LHCN-M2 (cell line): ENCODE measurements at regions not wholly inside any gene's neighbourhood (a gene's known extent, or its start where the extent isn't known, plus 50 kb on each side); places are given as distances from the start of the nearest gene placed in this dataset.

Experiments
- DNase-seq: peaks from one replicate; pipeline ENCODE4 v3.0.0-alpha.2; 2012; ENCODE audit warnings: low read depth

DNA sequence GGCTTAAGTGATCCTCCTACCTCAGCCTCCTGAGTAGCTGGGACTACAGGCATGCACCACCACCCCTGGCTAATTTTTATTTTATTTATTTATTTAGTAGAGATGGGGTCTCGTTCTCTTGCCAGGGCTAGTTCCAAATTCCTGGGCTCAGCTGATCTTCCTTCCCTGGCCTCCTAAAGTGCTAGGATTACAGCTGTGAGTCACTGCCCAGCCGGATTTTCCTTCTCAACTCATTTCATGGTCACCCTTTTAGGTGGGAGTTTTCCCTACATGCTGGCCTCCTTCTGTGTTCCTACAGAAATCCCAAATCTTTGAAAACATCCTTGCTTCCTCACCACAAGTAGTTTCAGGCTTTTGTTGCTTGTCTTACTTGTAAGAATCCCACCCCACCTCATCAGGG lies 102.1 kb upstream of the SIAH1 start:
- DNase-seq: no peak

DNA sequence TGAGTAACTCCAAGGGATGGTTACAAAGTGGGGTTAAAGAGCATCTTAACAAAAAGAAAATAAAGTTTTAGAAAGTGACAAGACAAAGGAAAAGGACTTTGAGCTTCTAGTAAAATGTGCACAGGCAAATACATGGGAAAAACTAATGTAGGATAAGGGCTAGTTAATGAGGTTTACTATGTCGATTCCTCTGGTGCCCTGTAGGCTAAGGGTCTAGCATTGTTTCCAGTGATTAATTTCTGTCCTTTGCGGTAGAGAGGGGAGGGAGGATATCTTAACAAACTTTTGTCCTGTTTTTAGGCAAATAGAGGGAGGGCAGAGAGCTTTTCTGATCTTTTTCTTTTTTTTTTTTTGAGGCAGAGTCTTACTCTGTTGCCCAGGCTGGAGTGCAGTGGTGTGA lies 96.6 kb upstream of the SIAH1 start:
- DNase-seq: peak; percentile 7

DNA sequence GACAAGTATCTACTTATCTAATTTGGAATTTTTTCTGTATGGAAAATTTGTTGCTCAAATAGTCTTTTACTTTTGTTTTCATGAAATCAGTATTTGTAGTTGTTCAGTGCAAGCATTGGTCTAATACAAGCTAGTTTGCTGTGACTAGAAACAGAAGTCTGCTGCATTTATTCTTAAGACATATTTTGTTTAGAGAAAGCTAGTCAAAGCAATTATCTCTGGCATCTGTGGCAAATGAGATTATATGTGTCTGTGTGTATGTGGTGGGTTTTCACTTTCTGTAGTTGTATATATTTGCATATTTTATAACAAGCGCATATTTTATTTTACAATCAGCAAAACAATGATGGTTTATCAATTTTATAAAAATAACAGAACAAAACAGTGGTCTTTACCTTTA lies 96.0 kb upstream of the SIAH1 start:
- DNase-seq: no peak

DNA sequence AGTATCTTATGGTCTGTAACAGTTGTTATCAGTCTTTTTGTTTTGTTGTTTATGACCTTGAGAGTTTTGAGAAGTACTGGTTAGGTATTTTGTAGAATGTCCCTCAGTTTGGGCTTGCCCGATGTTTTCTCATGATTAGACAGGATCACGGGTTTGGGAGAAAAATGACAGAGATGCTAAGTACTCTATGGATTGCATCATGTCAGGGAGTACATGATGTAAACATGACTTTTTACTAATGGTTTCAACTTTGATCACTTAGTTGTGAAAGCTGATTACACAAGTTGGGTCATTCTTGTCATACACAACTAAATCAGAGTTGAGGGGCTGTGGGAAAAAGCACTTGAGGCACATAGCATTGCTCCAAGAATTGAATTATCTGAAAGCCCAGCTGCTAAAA lies 94.7 kb upstream of the SIAH1 start:
- no peak for DNase-seq

DNA sequence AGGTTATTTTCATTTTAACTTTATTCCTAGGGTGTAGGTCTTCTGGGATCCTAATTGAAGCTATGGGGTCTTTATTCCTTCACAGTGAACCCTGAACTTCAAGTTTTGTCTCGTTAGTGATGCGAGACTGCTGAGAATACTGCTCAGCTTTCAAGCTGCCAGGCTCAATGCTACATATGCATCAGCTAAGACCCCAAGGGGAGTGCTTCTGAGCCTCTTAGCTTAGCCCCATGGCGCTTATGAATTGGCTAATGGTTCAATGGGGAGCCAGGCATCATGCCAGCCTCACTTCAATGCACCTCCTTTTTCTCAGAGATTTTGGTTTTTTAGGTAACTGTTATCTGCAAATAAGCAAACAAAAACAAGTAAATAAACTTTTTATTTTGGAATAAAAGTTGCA lies 94.1 kb upstream of the SIAH1 start:
- DNase-seq: no peak

DNA sequence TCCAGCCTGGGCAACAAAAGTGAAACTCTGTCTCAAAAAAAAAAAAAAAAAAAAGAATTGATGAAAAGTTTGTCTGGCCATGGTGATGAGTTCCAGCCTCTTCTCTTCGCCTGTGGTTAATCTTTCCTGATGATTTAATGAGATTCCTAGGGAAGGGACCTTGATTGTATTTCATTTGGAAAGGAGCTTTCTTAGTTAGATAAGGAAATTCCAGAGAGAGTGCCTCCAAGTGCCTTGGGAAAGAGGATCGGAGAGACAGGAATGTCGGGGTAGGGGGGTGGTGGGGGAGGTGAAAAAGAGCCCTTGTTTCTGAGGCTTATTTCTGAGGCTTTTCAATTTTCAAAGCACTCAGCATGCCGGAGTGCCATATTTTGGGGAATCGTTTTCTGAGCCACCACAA lies 93.2 kb upstream of the SIAH1 start:
- DNase-seq: no peak

DNA sequence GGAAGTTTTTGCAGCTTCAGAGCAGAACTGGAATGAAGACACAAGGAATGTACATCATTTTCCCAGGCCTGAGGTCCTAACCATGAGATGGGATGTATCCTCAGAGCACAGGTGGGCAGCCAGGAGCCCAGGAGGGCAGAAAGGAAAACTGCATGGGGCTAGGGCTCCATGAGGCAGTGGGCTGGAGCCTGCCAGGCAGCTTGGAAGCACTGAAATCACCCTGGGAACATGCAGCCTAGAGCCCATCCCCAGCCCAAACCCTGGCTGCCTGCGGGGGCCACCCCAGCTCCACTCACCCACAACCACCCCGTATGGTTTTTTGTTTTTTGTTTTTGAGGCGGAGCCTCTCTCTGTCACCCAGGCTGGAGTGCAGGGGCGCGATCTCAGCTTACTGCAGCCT lies 86.2 kb upstream of the SIAH1 start:
- DNase-seq: no peak

DNA sequence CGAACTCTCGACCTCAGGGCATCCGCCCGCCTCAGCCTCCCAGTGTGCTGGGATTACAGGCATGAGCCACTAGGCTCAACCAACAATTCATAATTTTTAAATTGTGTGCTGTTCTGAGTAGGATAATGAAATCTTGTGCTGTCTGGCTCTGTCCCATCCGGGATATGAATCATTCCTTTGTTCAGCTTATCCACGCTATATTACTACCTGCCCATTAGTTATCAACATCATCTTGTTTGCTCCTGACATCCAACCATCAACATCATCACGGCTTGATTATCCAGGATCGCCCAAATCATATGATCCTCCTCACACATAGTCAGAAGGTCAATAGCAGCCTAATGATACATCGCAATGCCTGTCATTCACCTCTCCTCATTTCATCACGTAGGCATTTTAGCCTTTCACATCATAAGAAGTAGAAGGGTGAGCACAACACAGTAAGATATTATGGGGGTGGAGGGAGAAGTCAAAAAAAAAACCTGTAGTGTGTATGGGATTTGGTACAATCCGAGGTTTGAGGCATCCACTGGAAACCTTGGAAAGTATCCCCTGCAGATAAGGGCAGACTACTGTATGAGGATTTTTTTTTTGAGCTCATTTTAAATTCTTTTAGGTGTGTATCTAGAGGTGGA lies 77.0 kb upstream of the SIAH1 start:
- DNase-seq: no peak

DNA sequence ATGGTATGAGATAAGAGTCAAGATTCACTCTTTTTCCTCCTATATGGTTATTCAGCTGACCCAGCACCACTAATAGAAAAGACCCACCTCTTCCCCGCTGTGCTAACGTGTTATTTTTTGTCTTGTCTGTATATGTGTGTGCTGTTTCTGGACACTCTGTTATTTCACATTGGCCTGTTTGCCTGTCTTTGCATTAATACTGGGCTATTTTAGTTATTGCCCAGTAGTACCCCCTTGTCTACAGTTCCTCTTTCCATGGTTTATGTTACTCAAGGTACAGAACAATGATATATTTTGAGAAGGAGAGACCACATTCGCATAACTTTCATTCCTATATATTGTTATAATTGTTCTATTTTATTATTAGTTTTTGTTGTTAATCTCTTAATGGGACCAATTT lies 74.0 kb upstream of the SIAH1 start:
- no peak for DNase-seq

DNA sequence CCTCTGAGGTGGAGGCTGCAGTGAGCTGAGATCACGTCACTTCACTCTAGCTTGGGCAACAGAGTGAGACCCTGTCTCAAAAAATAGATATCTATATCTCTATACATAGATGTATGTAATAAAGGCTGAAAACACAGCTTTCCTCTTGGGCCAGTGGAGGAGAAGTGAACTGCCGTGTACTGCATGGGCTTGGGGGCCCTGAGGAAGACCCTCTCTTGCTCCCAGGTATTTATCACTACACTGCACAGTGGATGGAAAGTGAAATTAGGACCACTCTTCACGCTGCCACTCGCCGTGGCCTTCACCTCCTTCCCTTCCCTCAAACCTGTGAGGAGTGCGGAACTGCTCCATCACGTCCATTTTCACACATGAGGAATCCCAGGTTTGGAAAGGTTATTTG lies 68.8 kb upstream of the SIAH1 start:
- DNase-seq: no peak

DNA sequence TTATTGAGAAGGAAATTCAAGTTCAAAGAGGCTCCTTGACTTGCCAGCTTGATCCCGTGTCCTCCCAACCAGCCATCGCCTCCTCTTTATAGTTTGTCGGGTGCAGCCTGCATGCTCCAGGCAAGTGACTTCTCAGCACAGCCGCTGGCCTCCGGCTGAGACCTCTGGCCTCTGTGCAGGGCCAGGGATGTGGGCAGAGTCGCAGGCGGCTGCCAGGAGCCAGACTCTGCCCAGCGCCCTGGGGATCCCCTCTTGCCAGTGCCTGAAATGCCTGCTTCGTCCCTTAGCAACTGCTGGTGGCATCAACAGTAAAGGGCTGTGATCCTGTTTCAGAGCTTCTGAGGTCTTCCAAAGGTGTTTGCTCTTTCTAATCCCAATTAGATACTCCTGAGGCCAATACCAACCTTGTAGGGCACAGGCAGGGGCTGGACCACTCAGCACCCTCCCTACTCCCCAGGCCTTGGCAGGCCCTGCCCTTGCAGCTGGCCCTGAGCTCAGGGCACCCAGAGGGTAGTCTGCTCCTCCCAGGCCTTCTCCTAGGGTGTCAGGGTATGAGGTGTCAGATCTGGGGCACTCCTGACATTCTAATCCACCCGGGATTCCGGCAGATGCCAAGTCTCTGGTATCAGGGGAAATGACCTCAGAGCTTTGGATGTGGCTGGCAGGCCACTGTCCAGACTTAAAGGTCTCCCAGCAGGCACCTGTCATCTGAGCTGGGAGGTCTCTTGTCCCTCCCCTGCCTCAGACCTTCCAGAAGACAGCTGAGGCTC lies 68.0 kb upstream of the SIAH1 start:
- peak; percentile 16 for DNase-seq

DNA sequence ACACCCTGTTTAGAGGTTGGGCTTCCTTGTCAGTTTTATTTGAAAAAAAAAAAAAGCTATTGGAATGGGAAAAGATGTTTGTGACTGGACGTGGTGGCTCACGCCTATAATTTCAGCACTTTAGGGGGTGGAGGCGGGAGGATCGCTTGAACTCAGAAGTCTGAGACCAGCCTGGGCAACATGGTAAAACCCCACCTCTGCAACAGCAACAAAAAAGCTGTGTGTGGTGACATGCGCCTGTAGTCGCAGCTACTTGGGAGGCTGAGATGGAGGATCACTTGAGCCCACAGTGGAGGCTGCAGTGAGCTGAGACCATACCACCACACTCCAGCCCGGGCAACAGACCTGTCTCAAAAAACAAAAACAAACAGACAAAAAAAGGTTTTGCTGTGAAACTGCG lies 66.1 kb upstream of the SIAH1 start:
- no peak for DNase-seq

DNA sequence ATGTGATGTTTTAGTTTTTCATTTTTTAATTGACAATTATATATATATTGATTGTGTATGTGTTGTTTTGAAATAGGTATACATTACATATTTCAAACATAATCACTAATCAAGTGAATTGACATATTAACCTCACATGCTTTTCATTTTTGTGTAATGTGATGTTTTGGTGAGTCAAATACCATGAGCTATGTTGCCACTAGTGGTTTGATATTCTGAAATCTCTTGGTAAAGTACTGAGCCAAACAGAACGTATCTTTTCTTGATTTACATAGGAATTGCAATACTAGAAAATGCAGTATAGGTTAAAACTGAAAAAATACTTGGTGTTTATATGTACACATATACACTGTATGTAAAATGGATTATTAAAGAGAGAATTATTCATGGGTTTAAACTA lies 65.2 kb upstream of the SIAH1 start:
- no peak for DNase-seq

DNA sequence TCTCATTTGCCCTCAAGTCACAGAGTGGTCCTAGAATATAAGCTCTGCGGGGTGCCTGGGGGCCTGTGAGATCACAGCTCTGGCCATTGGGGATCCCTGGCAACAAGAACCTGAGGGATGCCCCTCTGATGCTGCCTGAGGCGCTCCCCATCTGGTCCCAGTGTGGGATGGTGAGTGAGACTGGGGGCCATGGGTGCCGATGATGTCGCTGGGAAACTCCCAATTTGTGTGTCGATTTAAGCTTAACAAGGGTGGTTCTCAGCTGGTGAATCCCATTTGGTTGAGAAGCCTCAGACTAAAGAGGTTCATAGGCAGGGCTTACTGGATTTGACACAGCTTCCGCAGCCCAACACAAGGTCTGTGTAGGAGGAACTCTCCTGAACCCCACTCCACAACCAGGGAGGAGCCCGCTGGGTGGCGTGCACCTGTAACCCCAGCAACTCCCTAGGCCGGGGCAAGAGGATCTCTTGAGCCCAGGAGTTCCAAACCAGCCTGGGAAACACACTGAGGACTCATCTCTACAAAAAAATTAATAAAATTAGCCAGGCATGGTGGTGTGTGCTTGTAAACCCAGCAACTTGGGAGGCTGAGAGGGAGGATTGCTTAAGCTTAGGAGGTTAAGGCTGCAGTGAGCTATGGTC lies 63.7 kb upstream of the SIAH1 start:
- no peak for DNase-seq

DNA sequence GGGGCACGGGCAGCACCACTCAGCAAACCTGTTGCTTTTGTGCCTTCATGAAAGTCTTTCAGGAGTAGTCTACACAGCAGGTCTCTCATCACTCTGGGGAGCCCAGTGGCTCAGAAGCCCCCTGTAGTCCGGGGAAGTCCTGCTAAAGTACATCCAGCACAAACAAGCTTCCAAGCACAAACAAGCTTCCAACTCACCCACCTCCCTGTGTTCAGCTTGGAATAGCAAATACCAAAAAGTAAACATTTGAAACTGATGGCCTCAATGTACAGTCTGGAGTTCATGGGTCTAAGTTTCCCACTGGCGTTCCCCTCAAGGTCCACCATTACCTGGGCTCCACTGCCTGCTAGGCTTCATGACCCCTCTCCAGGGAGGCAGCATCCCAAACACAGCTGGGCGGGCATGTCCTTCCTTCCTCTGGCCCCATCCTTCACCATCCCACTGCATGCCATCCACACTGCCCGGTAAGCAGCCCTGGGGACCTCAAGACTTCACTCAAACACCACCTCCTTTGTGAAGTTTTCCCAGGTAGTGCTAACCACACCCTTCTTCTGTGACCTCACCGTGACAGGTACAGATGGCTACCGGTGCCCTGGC lies 62.8 kb upstream of the SIAH1 start:
- DNase-seq: no peak

DNA sequence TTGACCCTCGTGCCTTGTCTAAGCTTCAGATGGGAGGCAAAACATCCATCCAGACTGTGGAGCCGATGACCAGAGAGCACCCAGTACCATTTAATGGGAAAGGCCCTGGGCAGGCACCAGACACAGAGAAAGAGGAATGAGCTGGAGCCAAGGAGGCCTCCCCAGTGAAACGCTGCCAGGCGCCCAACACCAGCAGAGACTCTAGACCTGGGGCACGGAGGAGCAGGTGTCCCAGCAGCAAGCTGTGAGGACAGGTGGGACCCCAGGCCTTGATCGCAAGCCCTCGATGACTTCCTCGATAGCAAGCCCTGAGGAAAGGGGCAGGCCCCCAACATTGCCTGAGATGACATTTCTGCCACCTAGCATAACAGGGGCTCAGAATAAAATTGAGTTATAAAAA lies 62.2 kb upstream of the SIAH1 start:
- no peak for DNase-seq

DNA sequence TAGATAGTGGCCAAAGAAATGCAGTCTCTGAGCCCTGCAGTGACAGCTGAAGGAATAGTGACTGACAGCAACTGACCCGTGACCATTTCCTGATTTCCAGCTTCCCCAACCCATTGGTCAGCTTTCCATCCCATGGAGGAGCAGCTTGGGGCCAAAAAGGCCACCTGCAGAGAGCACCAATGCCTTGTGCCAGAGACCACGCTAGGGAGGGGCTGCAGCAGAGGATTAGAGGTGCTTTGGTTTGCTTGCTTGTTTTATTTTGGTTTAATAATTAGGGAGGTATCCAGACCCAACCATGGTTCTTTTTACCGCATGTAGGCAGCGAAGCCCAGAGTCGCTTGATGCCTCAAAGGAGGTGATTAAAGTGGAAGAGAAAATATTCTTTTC lies 61.3 kb upstream of the SIAH1 start:
- DNase-seq: peak; percentile 3

DNA sequence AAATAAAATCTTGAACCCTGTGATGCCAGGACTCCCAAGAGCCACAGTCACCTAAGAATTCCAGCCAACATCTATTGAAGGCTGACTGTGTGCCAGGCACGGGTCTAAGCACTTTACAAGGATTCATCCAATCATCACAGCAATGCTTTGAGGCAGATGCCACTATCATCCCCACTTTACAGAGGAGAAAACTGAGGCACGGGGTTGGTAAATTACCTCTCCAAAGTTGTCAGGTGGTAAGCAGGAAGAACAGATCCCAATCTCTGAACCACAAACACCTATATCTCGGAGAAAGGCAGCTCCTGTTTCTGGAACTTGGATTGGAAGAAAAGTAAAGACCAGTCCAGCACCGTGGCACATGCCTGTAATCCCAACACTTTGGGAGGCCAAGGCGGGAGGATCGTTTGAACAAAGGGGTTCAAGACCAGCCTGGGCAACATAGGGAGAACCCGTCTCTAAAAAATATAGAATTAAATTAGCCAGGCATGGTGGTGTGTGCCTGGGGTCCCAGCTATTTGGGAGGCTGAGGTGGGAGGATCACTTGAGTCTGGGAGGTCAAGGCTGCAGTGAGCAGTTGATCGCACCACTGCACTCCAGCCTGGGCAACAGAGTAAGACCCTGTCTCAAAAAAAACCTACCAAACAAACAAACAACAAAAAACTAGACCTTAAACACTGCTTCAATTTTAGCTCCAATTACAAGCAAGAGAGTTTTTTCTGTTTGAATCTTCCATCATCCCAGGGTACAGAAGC lies 60.7 kb upstream of the SIAH1 start:
- no peak for DNase-seq

DNA sequence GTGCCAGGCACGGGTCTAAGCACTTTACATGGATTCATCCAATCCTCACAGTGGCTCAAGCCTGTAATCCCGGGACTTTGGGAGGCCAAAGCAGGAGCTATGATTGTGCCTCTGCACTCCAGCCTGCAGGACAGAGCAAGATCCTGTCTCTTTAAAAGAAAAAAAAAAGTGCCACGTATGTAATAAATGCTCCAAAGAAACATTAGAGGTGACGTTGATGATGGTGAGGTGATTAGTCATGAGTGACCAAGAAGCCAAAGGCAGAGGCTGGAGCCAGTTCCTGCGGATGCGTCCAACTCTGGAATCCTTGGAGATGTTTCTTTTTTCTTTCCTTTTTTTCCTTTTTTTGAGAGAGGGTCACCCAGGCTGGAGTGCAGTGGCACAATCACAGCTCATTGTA lies 59.4 kb upstream of the SIAH1 start:
- DNase-seq: peak; percentile 87

DNA sequence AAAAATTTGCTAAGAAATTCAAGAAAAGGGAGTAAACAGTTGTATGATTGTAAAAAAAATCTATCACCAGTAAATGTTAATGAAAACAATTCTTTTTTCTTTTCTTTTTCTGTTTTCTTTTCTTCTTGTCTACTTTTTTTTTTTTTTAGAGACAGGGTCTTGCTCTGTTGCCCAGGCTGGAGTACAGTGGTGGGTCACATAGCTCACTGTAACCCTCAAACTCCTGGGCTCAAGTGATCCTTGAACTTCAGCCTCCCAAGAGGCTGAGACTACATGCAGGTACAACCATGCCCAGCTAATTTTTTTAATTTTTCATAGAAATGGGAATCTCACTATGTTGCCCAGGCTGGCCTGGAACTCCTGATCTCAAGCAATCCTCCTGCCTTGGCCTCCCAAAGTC lies 57.2 kb upstream of the SIAH1 start:
- DNase-seq: no peak

DNA sequence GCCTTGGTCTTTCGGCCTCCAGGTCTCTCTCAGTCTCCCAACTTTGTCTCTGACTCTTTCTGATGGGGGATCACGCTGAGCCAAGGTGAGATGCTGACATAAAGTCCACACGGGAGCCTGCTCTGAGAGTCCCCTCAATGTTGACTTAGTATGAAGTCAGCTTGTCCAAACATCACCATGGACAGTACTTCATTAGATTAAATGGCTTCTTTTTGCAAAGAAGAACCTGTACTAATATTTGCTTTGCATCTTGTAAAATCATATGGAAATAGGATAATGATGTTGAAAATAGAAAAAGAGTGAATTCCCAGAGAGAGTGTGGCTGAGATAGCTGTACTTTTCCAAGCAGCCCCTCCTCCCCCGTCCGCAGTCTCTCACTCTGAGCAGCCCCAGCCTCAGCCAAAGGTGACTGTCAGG lies 56.7 kb upstream of the SIAH1 start:
- no peak for DNase-seq

DNA sequence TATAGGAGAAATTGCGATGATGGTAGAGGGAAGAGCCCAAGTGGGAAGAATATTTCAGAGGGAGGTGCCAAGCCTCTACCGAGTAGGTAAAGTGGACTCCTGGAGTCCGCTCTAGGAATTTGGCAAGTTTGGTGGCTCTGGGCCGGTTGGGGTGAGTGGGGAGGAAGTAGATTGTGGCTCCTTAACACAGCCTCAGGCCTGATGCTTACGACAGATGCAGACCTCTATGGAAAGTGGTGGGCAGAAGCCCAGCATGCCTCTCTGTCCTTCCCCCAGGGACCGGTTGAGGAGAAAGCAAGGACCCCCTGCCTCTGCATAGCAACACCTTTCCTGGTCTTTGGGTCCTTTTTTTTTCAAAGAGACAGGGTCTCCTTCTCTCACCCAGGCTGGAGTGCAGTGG lies 55.9 kb upstream of the SIAH1 start:
- DNase-seq: no peak
